A673 (cell line): ENCODE measurements at regions not wholly inside any gene's neighbourhood (a gene's known extent, or its start where the extent isn't known, plus 50 kb on each side); places are given as distances from the start of the nearest gene placed in this dataset.

ENCODE experiments used
- BruUV-seq: library from RNA; stranded (reverse); fragments of 400-500 nt; replicated peaks from 2 replicates; lab custom pipeline; 2021; lab: Mats Ljungman, UMichigan
- CTCF ChIA-PET: fragments of 300-600 bp; sonication (Branson Sonifier 250); formaldehyde crosslinking; loops from one replicate; lab custom pipeline; 2022; ENCODE audit warnings: antibody characterized with exemption; lab: Charles Lee
- POLR2A ChIA-PET: fragments of 300-600 bp; sonication (Branson Sonifier 250); formaldehyde crosslinking; loops from one replicate; lab custom pipeline; 2022; ENCODE audit warnings: antibody characterized with exemption; ENCODE audit not compliant: low non-redundant PET; lab: Charles Lee
- DNase-seq: peaks from one replicate; pipeline ENCODE4 v3.0.0-alpha.2; 2015; ENCODE audit warnings: low spot score
- H3K27ac ChIP-seq: fragments of 200-600 bp; sonication (generic); 2 replicates; pipeline ENCODE4 v1.5.1; 2016; ENCODE audit warnings: mixed run types, low read depth, mild to moderate bottlenecking, mixed read lengths, antibody characterized with exemption, low read length; ENCODE audit not compliant: poor library complexity, severe bottlenecking
- H3K27me3 ChIP-seq: fragments of 200-600 bp; sonication (generic); replicated peaks from 2 replicates; pipeline ENCODE4 v1.6.1; 2017; ENCODE audit warnings: mixed run types, low read depth, mild to moderate bottlenecking, mixed read lengths, antibody characterized with exemption, low read length; ENCODE audit not compliant: insufficient read depth, poor library complexity
- H3K36me3 ChIP-seq: fragments of 200-600 bp; sonication (generic); 2 replicates; pipeline ENCODE4 v1.6.1; 2016; ENCODE audit warnings: mixed run types, mild to moderate bottlenecking, mixed read lengths, antibody characterized with exemption, low read length; ENCODE audit not compliant: insufficient read depth, poor library complexity, severe bottlenecking
- H3K4me1 ChIP-seq: fragments of 200-600 bp; sonication (generic); 2 replicates; pipeline ENCODE4 v1.6.1; 2017; ENCODE audit warnings: mixed run types, mild to moderate bottlenecking, mixed read lengths, antibody characterized with exemption, low read length; ENCODE audit not compliant: insufficient read depth, poor library complexity, severe bottlenecking
- H3K4me3 ChIP-seq: fragments of 200-600 bp; sonication (generic); 2 replicates; pipeline ENCODE4 v1.5.1; 2016; ENCODE audit warnings: low read depth, mixed run types, mild to moderate bottlenecking, mixed read lengths, low read length; ENCODE audit not compliant: poor library complexity, severe bottlenecking
- H3K9me3 ChIP-seq: fragments of 200-600 bp; sonication (generic); 2 replicates; pipeline ENCODE4 v1.6.1; 2016; ENCODE audit warnings: mixed run types, low read depth, mild to moderate bottlenecking, mixed read lengths, antibody characterized with exemption, low read length; ENCODE audit not compliant: poor library complexity, severe bottlenecking
- EZH2 ChIP-seq: fragments of 200-600 bp; sonication (generic); IDR thresholded peaks from 2 replicates; pipeline ENCODE4 v1.6.1; 2017; ENCODE audit warnings: borderline replicate concordance, low read depth, mild to moderate bottlenecking, mixed read lengths, antibody characterized with exemption, low read length; ENCODE audit not compliant: poor library complexity, severe bottlenecking
- intact Hi-C: fragments of 100-400 bp; cut with micrococcal nuclease; formaldehyde crosslinking; loops from one replicate; pipeline ENCODE4 v1.10.0; 2022; ENCODE audit not compliant: unreplicated experiment
- TF ChIP-seq, protein P1 (sequence below): fragments of 300-800, 200-600 bp; sonication (generic); conservative IDR thresholded peaks from 2 replicates; pipeline ENCODE4 v1.5.1; 2017; ENCODE audit warnings: low read depth, mild to moderate bottlenecking, antibody characterized with exemption, low read length, moderate library complexity, mixed read lengths

DNA sequence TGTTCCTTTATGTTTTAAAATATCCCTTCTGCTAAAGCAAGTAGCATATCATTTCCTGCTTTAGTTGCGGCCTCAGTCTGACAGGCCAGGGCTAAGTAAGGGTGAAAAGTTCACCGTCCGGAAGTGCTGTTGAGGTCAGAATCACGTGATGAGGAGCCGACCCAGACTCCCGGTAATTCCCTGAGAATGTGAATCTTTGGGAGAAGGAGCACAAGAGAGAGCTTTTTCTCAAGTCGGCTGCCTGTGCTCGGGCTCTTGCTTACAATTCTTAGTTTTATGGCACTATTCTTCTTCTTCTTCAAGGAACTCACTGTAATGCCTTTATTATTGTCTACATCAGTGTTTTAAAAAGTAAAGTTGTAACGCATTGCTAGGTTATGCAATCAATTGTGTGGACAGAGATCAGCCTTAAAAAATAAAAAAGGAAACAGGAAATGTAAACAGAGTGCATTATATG lies 309.3 kb downstream of the PRL start:
- no peaks in the 10 kb centered on the region for H3K36me3 ChIP-seq
- DNase-seq: peak; percentile 51
- intact Hi-C loops: no loop called here
- no peak overlapping the region for H3K4me3 ChIP-seq
- H3K27ac ChIP-seq: no peak overlapping the region
- TF ChIP-seq EZH2: no peak
- TF ChIP-seq, protein P1, sequence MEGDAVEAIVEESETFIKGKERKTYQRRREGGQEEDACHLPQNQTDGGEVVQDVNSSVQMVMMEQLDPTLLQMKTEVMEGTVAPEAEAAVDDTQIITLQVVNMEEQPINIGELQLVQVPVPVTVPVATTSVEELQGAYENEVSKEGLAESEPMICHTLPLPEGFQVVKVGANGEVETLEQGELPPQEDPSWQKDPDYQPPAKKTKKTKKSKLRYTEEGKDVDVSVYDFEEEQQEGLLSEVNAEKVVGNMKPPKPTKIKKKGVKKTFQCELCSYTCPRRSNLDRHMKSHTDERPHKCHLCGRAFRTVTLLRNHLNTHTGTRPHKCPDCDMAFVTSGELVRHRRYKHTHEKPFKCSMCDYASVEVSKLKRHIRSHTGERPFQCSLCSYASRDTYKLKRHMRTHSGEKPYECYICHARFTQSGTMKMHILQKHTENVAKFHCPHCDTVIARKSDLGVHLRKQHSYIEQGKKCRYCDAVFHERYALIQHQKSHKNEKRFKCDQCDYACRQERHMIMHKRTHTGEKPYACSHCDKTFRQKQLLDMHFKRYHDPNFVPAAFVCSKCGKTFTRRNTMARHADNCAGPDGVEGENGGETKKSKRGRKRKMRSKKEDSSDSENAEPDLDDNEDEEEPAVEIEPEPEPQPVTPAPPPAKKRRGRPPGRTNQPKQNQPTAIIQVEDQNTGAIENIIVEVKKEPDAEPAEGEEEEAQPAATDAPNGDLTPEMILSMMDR: no peak
- no TSS peak for BruUV-seq
- CTCF ChIA-PET: no interaction called here
- H3K27me3 ChIP-seq: no peaks in the 10 kb centered on the region
- POLR2A ChIA-PET: no interaction called here
- peaks cover 33% of the 10 kb centered on the region for H3K4me1 ChIP-seq
- no peaks in the 10 kb centered on the region for H3K9me3 ChIP-seq

DNA sequence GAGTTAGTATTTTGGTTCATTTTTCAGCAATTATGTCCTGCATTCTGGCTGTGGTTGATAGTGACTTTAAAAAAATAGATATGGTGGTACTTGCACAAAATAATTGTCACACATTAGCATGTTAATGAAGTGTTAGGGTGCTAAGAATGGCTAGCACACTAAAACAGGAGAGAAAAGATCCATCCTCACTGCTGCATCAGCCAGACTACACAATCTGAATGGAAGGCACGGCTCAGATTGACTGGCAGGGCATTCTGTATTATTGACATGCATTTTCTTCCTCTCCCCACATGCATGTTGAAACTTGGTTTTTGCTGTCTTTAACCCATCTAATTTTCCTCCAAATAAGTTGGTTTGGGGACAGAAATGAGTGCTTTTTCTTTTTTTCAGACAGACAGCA lies 306.3 kb downstream of the PRL start:
- no peaks in the 10 kb centered on the region for H3K36me3 ChIP-seq
- intact Hi-C loops: no loop called here
- no peaks in the 10 kb centered on the region for H3K27me3 ChIP-seq
- CTCF ChIA-PET: no interaction called here
- H3K27ac ChIP-seq: no peak overlapping the region
- H3K4me3 ChIP-seq: no peak overlapping the region
- H3K4me1 ChIP-seq: peaks cover 16% of the 10 kb centered on the region
- DNase-seq: no peak
- TF ChIP-seq, protein P1: no peak
- TF ChIP-seq EZH2: no peak
- POLR2A ChIA-PET: no interaction called here
- no peaks in the 10 kb centered on the region for H3K9me3 ChIP-seq
- no TSS peak for BruUV-seq

DNA sequence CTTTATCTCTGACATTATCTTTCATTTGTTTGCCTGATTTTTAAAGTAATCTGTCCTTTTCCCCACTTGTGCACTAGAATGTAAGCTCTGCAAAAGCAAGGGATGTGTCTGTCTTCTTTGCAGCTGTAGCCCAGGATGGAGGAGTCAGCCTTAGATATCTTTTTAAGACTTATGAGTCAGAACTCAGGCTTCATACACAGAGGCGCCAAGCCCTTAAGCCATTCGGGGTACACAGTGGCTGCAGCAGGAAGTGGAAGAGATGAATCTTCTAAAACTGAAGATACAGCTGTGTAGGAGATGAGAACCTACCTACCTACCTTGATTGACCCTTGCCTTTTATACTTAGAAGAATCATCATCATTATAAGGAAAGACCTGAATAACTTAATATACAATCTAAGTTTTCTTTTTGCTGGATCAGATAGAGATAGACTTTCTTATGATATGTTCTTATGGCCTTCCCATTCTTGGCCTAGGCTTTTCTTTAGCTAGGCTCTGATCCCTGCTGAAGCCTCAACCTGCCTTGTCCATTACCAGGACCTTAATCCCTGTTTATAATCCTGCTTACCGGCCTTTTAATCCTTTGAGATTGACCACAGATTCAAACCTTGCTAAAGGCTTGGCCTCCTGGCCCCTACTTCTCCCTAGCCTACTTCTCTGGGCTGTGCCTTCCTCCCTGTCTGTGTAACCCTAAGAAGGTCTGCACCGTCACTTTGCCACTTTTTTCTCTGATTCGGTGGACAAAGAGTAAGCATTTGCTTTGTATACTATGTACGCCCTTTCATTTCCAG lies 304.5 kb downstream of the PRL start:
- Histone ChIP-seq H3K9me3 (no peaks in the 10 kb centered on the region), H3K27ac (no peak overlapping the region), H3K4me1 (peaks cover 27% of the 10 kb centered on the region), H3K27me3 (no peaks in the 10 kb centered on the region), H3K36me3 (no peaks in the 10 kb centered on the region), H3K4me3 (no peak overlapping the region)
- ChIA-PET POLR2A (interaction anchor here (0.6 kb wide), 1 partner anchor 211 kb away, joined by 3 read pairs; no protein-coding TSS in a partner anchor), CTCF (no interaction called here)
- BruUV-seq: no TSS peak
- intact Hi-C loops: no loop called here
- DNase-seq: peak; percentile 34
- no peak for TF ChIP-seq EZH2
- TF ChIP-seq, protein P1: no peak
